ENCODE measurements at regions not wholly inside any gene's neighbourhood (a gene's known extent, or its start where the extent isn't known, plus 50 kb on each side); places are given as distances from the start of the nearest gene placed in this dataset.

DNA sequence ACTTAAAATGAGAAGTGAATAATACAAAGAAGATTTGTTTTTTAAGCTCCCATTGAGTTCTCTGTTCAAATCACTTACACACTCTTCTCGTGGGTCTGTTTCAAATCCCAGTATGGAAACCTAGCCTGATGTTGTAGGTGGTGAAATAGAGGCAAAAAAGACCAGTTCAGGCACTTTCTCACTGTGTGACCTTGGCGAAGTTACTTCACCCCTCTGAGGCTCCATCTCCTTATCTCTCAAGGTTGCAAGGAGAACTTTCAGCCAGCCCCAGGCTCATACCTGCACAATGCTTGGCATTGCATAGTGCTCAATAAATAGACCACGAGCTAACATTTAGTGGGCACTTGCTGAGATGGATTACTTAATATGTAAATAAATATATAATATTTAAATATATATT is 90.1 kb downstream of the PRLHR start:
- no peak overlapping the region for H3K4me3 Mint-ChIP-seq
- no peak for TF ChIP-seq CTCF (conservative IDR thresholded peaks at IDR 0.05)
- no peaks in the 10 kb centered on the region for H3K9me3 Mint-ChIP-seq
- no peaks in the 10 kb centered on the region for H3K36me3 Mint-ChIP-seq (ENCODE audit: low read depth)
- no peak overlapping the region for H3K27ac Mint-ChIP-seq (ENCODE audit: unreplicated experiment)
- H3K4me1 Mint-ChIP-seq = no peaks in the 10 kb centered on the region
- peaks cover 13% of the 10 kb centered on the region for H3K27me3 Mint-ChIP-seq (ENCODE audit: low read depth)
- DNase-seq (ENCODE audit: low read depth, low spot score) = no peak

DNA sequence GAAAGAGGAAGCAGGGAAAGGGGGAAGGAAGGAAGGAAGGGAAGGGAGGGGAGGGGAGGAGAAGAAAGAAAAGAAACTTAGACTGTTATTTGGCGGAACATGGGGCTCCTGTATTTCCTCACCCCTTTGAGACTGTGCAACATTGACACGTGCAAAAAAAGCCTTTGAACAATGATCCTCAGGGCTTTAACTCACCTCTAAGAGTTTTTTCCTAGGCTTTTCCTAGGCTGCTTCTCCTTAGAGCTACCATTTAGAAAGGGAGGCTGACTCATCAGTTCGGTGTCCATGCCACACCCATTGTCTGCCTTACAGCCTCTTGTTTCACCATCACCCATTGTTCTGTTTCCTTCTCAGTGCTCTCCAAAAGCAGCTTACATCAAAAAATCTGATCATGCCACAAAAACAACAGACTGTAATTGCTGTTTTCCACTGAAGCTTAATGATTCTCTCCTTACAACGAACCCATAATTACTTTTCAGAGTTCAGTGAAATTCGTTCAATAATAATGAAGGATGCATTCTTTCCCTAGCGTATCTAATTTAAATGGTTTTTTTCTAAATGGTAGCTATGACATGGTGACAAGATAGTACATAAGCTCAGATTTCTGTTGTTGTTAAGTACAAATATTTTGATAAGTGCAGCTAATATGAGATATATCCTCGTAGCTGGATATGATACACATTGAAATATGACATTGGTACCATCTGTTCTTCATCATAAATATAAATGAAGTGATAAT is 90.8 kb downstream of the PRLHR start:
- no peak for DNase-seq (ENCODE audit: low read depth, low spot score)
- H3K4me3 Mint-ChIP-seq = no peak overlapping the region
- no peaks in the 10 kb centered on the region for H3K36me3 Mint-ChIP-seq (ENCODE audit: low read depth)
- H3K9me3 Mint-ChIP-seq = no peaks in the 10 kb centered on the region
- H3K4me1 Mint-ChIP-seq = no peaks in the 10 kb centered on the region
- no peak overlapping the region for H3K27ac Mint-ChIP-seq (ENCODE audit: unreplicated experiment)
- peaks cover 13% of the 10 kb centered on the region for H3K27me3 Mint-ChIP-seq (ENCODE audit: low read depth)
- no peak for TF ChIP-seq CTCF (conservative IDR thresholded peaks at IDR 0.05)

DNA sequence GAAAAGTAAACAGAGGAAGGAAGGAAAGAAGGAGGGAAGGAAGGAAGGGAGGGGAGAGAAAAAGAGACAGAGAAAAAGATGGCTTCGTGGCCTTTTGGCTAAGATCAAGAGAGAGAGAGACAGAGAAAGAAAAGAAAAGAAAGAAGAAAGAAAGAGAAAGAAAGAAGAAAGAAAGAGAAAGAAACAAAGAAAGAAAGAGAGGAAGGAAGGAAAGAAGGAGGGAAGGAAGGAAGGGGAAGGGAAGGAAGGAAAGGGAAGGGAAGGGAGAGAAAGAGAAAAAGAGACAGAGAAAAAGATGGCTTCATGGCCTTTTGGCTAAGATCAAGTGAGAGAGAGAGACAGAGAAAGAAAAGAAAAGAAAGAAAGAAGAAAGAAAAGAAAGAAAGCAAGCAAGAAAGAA is 91.4 kb downstream of the PRLHR start:
- Mint-ChIP-seq H3K4me1 (no peaks in the 10 kb centered on the region), H3K27me3 (ENCODE audit: low read depth) (peaks cover 13% of the 10 kb centered on the region), H3K36me3 (ENCODE audit: low read depth) (no peaks in the 10 kb centered on the region), H3K27ac (ENCODE audit: unreplicated experiment) (no peak overlapping the region), H3K9me3 (no peaks in the 10 kb centered on the region), H3K4me3 (no peak overlapping the region)
- no peak for TF ChIP-seq CTCF (conservative IDR thresholded peaks at IDR 0.05)
- no peak for DNase-seq (ENCODE audit: low read depth, low spot score)

GRCh38 chr10:118503192-118503591 is 92.3 kb downstream of the PRLHR start:
- DNase-seq (ENCODE audit: low read depth, low spot score) = no peak
- Mint-ChIP-seq H3K9me3 (no peaks in the 10 kb centered on the region), H3K27ac (ENCODE audit: unreplicated experiment) (no peak overlapping the region), H3K4me1 (no peaks in the 10 kb centered on the region), H3K36me3 (ENCODE audit: low read depth) (no peaks in the 10 kb centered on the region), H3K4me3 (no peak overlapping the region), H3K27me3 (ENCODE audit: low read depth) (peaks cover 13% of the 10 kb centered on the region)
- TF ChIP-seq CTCF (conservative IDR thresholded peaks at IDR 0.05) = no peak

- H3K27ac Mint-ChIP-seq (ENCODE audit: unreplicated experiment) = no peak overlapping the region
- H3K4me1 Mint-ChIP-seq = no peaks in the 10 kb centered on the region
- H3K4me3 Mint-ChIP-seq = no peak overlapping the region
- no peaks in the 10 kb centered on the region for H3K36me3 Mint-ChIP-seq (ENCODE audit: low read depth)
- peaks cover 13% of the 10 kb centered on the region for H3K27me3 Mint-ChIP-seq (ENCODE audit: low read depth)
- no peaks in the 10 kb centered on the region for H3K9me3 Mint-ChIP-seq
- TF ChIP-seq CTCF (conservative IDR thresholded peaks at IDR 0.05) = no peak
- no peak for DNase-seq (ENCODE audit: low read depth, low spot score)
These were observed 93.6 kb downstream of the PRLHR start for GRCh38 chr10:118501637-118502440.
